Vagina (tissue), 2 donors: ENCODE measurements at regions not wholly inside any gene's neighbourhood (a gene's known extent, or its start where the extent isn't known, plus 50 kb on each side); places are given as distances from the start of the nearest gene placed in this dataset.

Experiments used
- DNase-seq, 2 donors: peaks; one replicate each; pipeline ENCODE4 v3.0.0-alpha.2; 2017; ENCODE audit errors: extremely low spot score in 2 of 2
- H3K27ac ChIP-seq: fragments of 200-600 bp; sonication (generic); one replicate; pipeline ENCODE4 v1.5.1; 2019
- H3K27me3 ChIP-seq: fragments of 200-600 bp; sonication (generic); one replicate; pipeline ENCODE4 v1.5.1; 2019
- H3K36me3 ChIP-seq, 2 donors: fragments of 200-600 bp; sonication (generic); one replicate each; pipeline ENCODE4 v1.5.1; 2017 to 2019
- H3K4me1 ChIP-seq: fragments of 200-600 bp; sonication (generic); one replicate; pipeline ENCODE4 v1.5.1; 2019
- H3K4me3 ChIP-seq, 2 donors: fragments of 200-600 bp; sonication (generic); 1 replicate in 1 of 2; 2 replicates in 1 of 2; pipeline ENCODE4 v1.5.1; 2016 to 2019
- H3K9me3 ChIP-seq: fragments of 200-600 bp; sonication (generic); one replicate; pipeline ENCODE4 v1.5.1; 2019
- POLR2A ChIP-seq, 2 donors: fragments of 450-650 bp; IDR thresholded peaks; one replicate each; pipeline ENCODE4 v1.6.1; 2017; ENCODE audit warnings: antibody characterized with exemption in 2 of 2, mild to moderate bottlenecking in 2 of 2, moderate library complexity in 2 of 2
- POLR2AphosphoS5 ChIP-seq, 2 donors: sonication (generic); formaldehyde crosslinking; IDR thresholded peaks; one replicate each; pipeline ENCODE4 v1.9.0; 2017; ENCODE audit warnings: antibody characterized with exemption in 2 of 2, mild to moderate bottlenecking in 2 of 2, low read depth in 1 of 2; ENCODE audit not compliant: insufficient read depth in 1 of 2
- intact Hi-C: fragments of 100-400 bp; cut with DNase I; formaldehyde crosslinking; loops from one replicate; pipeline ENCODE4 v1.15.1; 2023
- TF ChIP-seq, protein P1 (sequence below), 3 experiments: fragments of 450-650 bp in 2 of 3; fragments of 200-600 bp in 1 of 3; sonication (generic) in 1 of 3; IDR thresholded peaks; one replicate each; pipeline ENCODE4 v1.5.1; 2017 to 2019; ENCODE audit warnings: antibody characterized with exemption in 3 of 3, mild to moderate bottlenecking in 2 of 3, moderate library complexity in 2 of 3

DNA sequence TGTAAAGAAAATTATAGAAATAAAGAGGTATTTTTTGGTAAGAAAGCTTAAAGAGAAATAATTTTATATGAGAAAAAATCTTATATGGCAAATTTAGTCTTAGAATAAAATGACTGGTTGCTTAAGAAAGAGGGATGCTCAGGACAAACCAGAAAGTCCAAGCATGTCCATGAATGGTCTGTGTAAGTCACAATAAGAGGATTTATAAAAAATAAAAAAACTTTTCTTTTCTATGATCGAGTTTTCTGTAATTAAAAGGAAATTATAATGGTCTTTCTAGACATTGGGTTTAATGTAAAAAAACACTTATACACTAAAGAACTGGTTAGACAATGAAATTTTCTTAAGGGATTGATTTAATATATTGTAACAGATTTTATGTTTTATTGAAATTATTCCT lies 819.6 kb downstream of the TBC1D22A start:
- no peak overlapping the region for H3K4me3 ChIP-seq
- TF ChIP-seq, protein P1, sequence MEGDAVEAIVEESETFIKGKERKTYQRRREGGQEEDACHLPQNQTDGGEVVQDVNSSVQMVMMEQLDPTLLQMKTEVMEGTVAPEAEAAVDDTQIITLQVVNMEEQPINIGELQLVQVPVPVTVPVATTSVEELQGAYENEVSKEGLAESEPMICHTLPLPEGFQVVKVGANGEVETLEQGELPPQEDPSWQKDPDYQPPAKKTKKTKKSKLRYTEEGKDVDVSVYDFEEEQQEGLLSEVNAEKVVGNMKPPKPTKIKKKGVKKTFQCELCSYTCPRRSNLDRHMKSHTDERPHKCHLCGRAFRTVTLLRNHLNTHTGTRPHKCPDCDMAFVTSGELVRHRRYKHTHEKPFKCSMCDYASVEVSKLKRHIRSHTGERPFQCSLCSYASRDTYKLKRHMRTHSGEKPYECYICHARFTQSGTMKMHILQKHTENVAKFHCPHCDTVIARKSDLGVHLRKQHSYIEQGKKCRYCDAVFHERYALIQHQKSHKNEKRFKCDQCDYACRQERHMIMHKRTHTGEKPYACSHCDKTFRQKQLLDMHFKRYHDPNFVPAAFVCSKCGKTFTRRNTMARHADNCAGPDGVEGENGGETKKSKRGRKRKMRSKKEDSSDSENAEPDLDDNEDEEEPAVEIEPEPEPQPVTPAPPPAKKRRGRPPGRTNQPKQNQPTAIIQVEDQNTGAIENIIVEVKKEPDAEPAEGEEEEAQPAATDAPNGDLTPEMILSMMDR (IDR thresholded peaks at IDR 0.05): no peak
- TF ChIP-seq POLR2AphosphoS5 (IDR thresholded peaks at IDR 0.05; ENCODE audit: insufficient read depth in 1 of 2, low read depth in 1 of 2): no peak
- no peak for TF ChIP-seq POLR2A (IDR thresholded peaks at IDR 0.05)
- no peaks in the 10 kb centered on the region for H3K9me3 ChIP-seq
- no peak overlapping the region for H3K27ac ChIP-seq
- intact Hi-C loops: no loop called here
- no peaks in the 10 kb centered on the region for H3K36me3 ChIP-seq
- DNase-seq: no peak
- H3K27me3 ChIP-seq: no peaks in the 10 kb centered on the region
- no peaks in the 10 kb centered on the region for H3K4me1 ChIP-seq

DNA sequence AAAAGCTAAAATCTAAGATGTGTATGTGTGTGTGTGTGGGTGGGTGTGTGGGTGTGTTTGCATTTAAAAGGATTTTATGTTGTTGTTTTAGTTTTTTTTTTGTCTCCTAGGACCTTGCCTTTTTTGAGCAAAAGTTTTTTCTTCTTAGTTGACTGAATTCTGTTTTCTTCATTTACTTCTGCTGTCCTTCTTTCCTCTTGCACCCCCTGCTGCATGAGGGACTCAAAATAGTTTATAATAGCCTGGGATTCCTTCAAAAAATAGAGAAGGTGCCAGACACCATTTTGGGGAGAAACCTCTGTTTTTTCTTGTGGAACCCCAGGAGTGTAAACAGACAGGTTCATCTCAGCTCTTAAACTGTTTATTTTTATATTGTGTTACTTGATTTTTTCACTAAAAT lies 817.7 kb downstream of the TBC1D22A start:
- no peak for DNase-seq
- TF ChIP-seq POLR2AphosphoS5 (IDR thresholded peaks at IDR 0.05; ENCODE audit: insufficient read depth in 1 of 2, low read depth in 1 of 2): no peak
- TF ChIP-seq, protein P1 (IDR thresholded peaks at IDR 0.05): no peak
- no peak for TF ChIP-seq POLR2A (IDR thresholded peaks at IDR 0.05)
- Histone ChIP-seq H3K36me3 (no peaks in the 10 kb centered on the region), H3K4me3 (no peak overlapping the region), H3K4me1 (no peaks in the 10 kb centered on the region), H3K9me3 (no peaks in the 10 kb centered on the region), H3K27me3 (no peaks in the 10 kb centered on the region), H3K27ac (no peak overlapping the region)
- intact Hi-C loops: no loop called here

DNA sequence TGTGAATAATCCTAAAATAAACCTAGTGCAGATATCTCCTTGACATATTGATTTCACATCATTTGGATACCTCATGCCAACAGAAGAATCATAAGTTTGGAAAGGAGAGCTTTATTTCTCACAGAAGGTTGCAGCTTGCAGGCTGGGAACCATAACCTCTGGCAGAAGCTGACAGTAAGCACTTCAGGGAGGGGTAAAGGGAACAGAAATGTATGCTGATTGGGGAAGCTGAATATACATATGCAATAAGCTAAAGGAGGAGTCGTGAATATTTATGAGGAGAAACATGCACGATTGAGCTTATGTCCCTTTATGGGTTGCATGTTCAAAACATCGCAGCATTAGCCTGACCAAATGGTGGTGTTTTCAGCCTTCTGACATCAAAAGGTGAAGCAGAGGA lies 814.5 kb downstream of the TBC1D22A start:
- no peak for DNase-seq
- H3K27ac ChIP-seq: no peak overlapping the region

DNA sequence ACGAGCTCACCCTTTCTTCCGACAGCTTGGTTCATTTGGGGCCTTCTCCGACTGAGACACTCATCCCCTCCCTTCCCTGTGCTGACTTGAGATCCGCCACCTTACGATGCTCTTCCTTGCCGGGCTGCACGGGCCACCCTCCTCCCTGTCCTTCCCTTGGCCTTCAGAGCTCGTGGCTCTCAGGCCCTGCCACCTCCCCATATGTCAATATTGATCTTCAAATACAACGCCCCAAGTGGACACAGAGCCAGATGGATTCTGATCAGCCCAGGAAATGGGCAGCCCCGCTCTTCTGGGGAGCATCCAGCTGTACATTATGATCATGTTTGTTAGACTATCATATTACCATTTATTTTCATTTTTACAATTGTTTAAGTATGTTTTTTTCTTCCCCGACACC lies 812.8 kb downstream of the TBC1D22A start:
- Histone ChIP-seq H3K36me3 (no peaks in the 10 kb centered on the region), H3K4me3 (no peak overlapping the region), H3K9me3 (no peaks in the 10 kb centered on the region), H3K27me3 (no peaks in the 10 kb centered on the region), H3K27ac (no peak overlapping the region), H3K4me1 (no peaks in the 10 kb centered on the region)
- TF ChIP-seq, protein P1 (IDR thresholded peaks at IDR 0.05): no peak
- TF ChIP-seq POLR2A (IDR thresholded peaks at IDR 0.05) (no peak), POLR2AphosphoS5 (IDR thresholded peaks at IDR 0.05; ENCODE audit: insufficient read depth in 1 of 2, low read depth in 1 of 2) (no peak)
- intact Hi-C loops: no loop called here
- peak in 1 of 2 donors; percentile 31 for DNase-seq

More for the DNA sequence above, 814.5 kb downstream of the TBC1D22A start:
- Histone ChIP-seq H3K9me3 (no peaks in the 10 kb centered on the region), H3K4me3 (no peak overlapping the region), H3K4me1 (no peaks in the 10 kb centered on the region), H3K27me3 (no peaks in the 10 kb centered on the region), H3K36me3 (no peaks in the 10 kb centered on the region)
- intact Hi-C loops: no loop called here
- TF ChIP-seq, protein P1 (IDR thresholded peaks at IDR 0.05): no peak
- no peak for TF ChIP-seq POLR2A (IDR thresholded peaks at IDR 0.05)
- no peak for TF ChIP-seq POLR2AphosphoS5 (IDR thresholded peaks at IDR 0.05; ENCODE audit: insufficient read depth in 1 of 2, low read depth in 1 of 2)

DNA sequence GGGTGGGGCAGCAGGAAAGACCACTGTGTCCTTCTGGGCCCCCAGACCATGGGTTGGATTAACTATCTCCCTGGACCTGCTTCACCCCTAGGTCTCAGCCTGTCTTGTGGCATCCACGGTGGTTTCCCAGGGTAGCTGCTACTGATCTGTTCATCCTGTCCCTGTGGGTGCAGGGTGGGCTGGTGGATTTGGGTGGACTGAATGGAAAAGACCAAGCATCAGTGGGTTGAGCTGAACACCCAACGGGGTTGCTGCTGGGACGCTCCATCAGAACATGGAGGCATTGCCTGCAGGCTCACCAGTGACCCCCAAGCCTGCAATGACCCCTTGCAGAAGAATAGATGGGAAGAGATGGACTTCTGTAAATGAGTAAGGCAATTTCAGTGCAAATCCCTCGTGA lies 812.1 kb downstream of the TBC1D22A start:
- peak in 1 of 2 donors; percentile 92 for DNase-seq
- Histone ChIP-seq H3K4me1 (no peaks in the 10 kb centered on the region), H3K27ac (no peak overlapping the region), H3K4me3 (no peak overlapping the region), H3K27me3 (no peaks in the 10 kb centered on the region), H3K36me3 (no peaks in the 10 kb centered on the region), H3K9me3 (no peaks in the 10 kb centered on the region)
- no peak for TF ChIP-seq POLR2AphosphoS5 (IDR thresholded peaks at IDR 0.05; ENCODE audit: insufficient read depth in 1 of 2, low read depth in 1 of 2)
- TF ChIP-seq POLR2A (IDR thresholded peaks at IDR 0.05): no peak
- intact Hi-C loops: no loop called here
